Glutamatergic neuron (in vitro differentiated cells): ENCODE measurements at regions not wholly inside any gene's neighbourhood (a gene's known extent, or its start where the extent isn't known, plus 50 kb on each side); places are given as distances from the start of the nearest gene placed in this dataset.

ENCODE experiments used
- DNase-seq: peaks from one replicate; pipeline ENCODE4 v3.0.0; 2022
- H3K27ac Mint-ChIP-seq: one replicate; pipeline ENCODE4 v1.8.0; 2020; ENCODE audit warnings: mild to moderate bottlenecking, mixed read lengths, inconsistent platforms; ENCODE audit not compliant: unreplicated experiment
- H3K27me3 Mint-ChIP-seq: one replicate; pipeline ENCODE4 v1.8.0; 2020; ENCODE audit warnings: mild to moderate bottlenecking, moderate library complexity, mixed read lengths, inconsistent platforms; ENCODE audit not compliant: unreplicated experiment
- H3K36me3 Mint-ChIP-seq: one replicate; pipeline ENCODE4 v1.8.0; 2020; ENCODE audit warnings: mild to moderate bottlenecking, mixed read lengths, inconsistent platforms; ENCODE audit not compliant: unreplicated experiment
- H3K4me1 Mint-ChIP-seq: one replicate; pipeline ENCODE4 v1.8.0; 2020; ENCODE audit warnings: mild to moderate bottlenecking, low read depth, mixed read lengths, inconsistent platforms; ENCODE audit not compliant: unreplicated experiment
- H3K4me3 Mint-ChIP-seq: one replicate; pipeline ENCODE4 v1.8.0; 2020; ENCODE audit warnings: mild to moderate bottlenecking, mixed read lengths, inconsistent platforms; ENCODE audit not compliant: unreplicated experiment
- H3K9me3 Mint-ChIP-seq: one replicate; pipeline ENCODE4 v1.8.0; 2020; ENCODE audit warnings: mild to moderate bottlenecking, moderate library complexity, mixed read lengths, inconsistent platforms; ENCODE audit not compliant: unreplicated experiment
- CTCF ChIP-seq: fragments of 200-600 bp; sonication (generic); IDR thresholded peaks from one replicate; pipeline ENCODE4 v1.5.0; 2021; ENCODE audit not compliant: partially characterized antibody, unreplicated experiment

GRCh38 chr2:184004948-184005672, 593.2 kb upstream of the ZNF804A start:
- Mint-ChIP-seq H3K9me3 (no peaks in the 10 kb centered on the region), H3K4me3 (no peak overlapping the region), H3K36me3 (no peaks in the 10 kb centered on the region), H3K4me1 (peaks cover 8% of the 10 kb centered on the region), H3K27ac (peak overlapping the region; percentile 68), H3K27me3 (no peaks in the 10 kb centered on the region)
- DNase-seq, result no peak
- TF ChIP-seq CTCF, result no peak

- no peak for TF ChIP-seq CTCF
- Mint-ChIP-seq H3K4me1 (peaks cover 8% of the 10 kb centered on the region), H3K27ac (no peak overlapping the region), H3K9me3 (no peaks in the 10 kb centered on the region), H3K27me3 (no peaks in the 10 kb centered on the region), H3K36me3 (no peaks in the 10 kb centered on the region), H3K4me3 (no peak overlapping the region)
- DNase-seq, result no peak
Observed at GRCh38 chr2:184006998-184007397, 591.3 kb upstream of the ZNF804A start.

- H3K4me3 Mint-ChIP-seq, result no peak overlapping the region
- no peaks in the 10 kb centered on the region for H3K27me3 Mint-ChIP-seq
- H3K36me3 Mint-ChIP-seq, result no peaks in the 10 kb centered on the region
- H3K27ac Mint-ChIP-seq, result no peak overlapping the region
- no peak for TF ChIP-seq CTCF
- H3K9me3 Mint-ChIP-seq, result no peaks in the 10 kb centered on the region
- DNase-seq, result no peak
- H3K4me1 Mint-ChIP-seq, result no peaks in the 10 kb centered on the region
Observed at GRCh38 chr2:184026961-184027360, 571.4 kb upstream of the ZNF804A start.

- H3K9me3 Mint-ChIP-seq, result no peaks in the 10 kb centered on the region
- H3K36me3 Mint-ChIP-seq, result no peaks in the 10 kb centered on the region
- TF ChIP-seq CTCF, result no peak
- no peaks in the 10 kb centered on the region for H3K27me3 Mint-ChIP-seq
- no peak overlapping the region for H3K4me3 Mint-ChIP-seq
- H3K4me1 Mint-ChIP-seq, result no peaks in the 10 kb centered on the region
- no peak for DNase-seq
- no peak overlapping the region for H3K27ac Mint-ChIP-seq
Observed at GRCh38 chr2:184030245-184030644, 568.1 kb upstream of the ZNF804A start.

GRCh38 chr2:184030989-184031388, 567.3 kb upstream of the ZNF804A start:
- no peaks in the 10 kb centered on the region for H3K4me1 Mint-ChIP-seq
- H3K27ac Mint-ChIP-seq, result no peak overlapping the region
- H3K36me3 Mint-ChIP-seq, result no peaks in the 10 kb centered on the region
- no peak for DNase-seq
- no peak overlapping the region for H3K4me3 Mint-ChIP-seq
- TF ChIP-seq CTCF, result no peak
- H3K9me3 Mint-ChIP-seq, result no peaks in the 10 kb centered on the region
- H3K27me3 Mint-ChIP-seq, result no peaks in the 10 kb centered on the region
